Upper lobe of right lung (tissue), 1 donor: ENCODE measurements at regions not wholly inside any gene's neighbourhood (a gene's known extent, or its start where the extent isn't known, plus 50 kb on each side); places are given as distances from the start of the nearest gene placed in this dataset.

ENCODE experiments used
- ATAC-seq: fragments of 200-7000 bp; cut with Tn5 transposase; one replicate; pipeline ENCODE4 v1.9.1; 2020; ENCODE audit warnings: mild to moderate bottlenecking, moderate library complexity
- DNase-seq: peaks from one replicate; pipeline ENCODE4 v3.0.0-alpha.2; 2020
- H3K27ac ChIP-seq: fragments of 200-600 bp; one replicate; pipeline ENCODE4 v1.8.0; 2022
- H3K27me3 ChIP-seq: fragments of 200-600 bp; one replicate; pipeline ENCODE4 v1.8.0; 2022; ENCODE audit warnings: mild to moderate bottlenecking
- H3K36me3 ChIP-seq: fragments of 200-600 bp; one replicate; pipeline ENCODE4 v1.8.0; 2022
- H3K4me1 ChIP-seq: fragments of 200-600 bp; one replicate; pipeline ENCODE4 v1.8.0; 2022
- H3K4me3 ChIP-seq: fragments of 200-600 bp; one replicate; pipeline ENCODE4 v1.8.0; 2022; ENCODE audit warnings: mild to moderate bottlenecking
- H3K9me3 ChIP-seq: fragments of 200-600 bp; one replicate; pipeline ENCODE4 v1.8.0; 2022
- CTCF ChIP-seq: fragments of 200-600 bp; IDR thresholded peaks from one replicate; pipeline ENCODE4 v1.8.0; 2022; ENCODE audit warnings: antibody characterized with exemption
- intact Hi-C: fragments of 100-400 bp; cut with DNase I; formaldehyde crosslinking; loops from one replicate; pipeline ENCODE4 v1.11.0; 2022
- donor health status: DM: no; HTN: yes; CAD: no; lungs with severe emphysema.

- ATAC-seq (no peak), DNase-seq (no peak)
- Histone ChIP-seq H3K27ac (no peak overlapping the region), H3K36me3 (no peaks in the 10 kb centered on the region), H3K4me1 (no peaks in the 10 kb centered on the region), H3K27me3 (no peaks in the 10 kb centered on the region), H3K4me3 (no peak overlapping the region), H3K9me3 (no peaks in the 10 kb centered on the region)
- intact Hi-C loops, result no loop called here
- no peak for TF ChIP-seq CTCF
Observed at GRCh38 chr6:93701526-93701925, 282.2 kb upstream of the EPHA7 start.

- Histone ChIP-seq H3K27ac (no peak overlapping the region), H3K4me1 (no peaks in the 10 kb centered on the region), H3K27me3 (no peaks in the 10 kb centered on the region), H3K36me3 (no peaks in the 10 kb centered on the region), H3K4me3 (no peak overlapping the region), H3K9me3 (no peaks in the 10 kb centered on the region)
- DNase-seq (no peak), ATAC-seq (no peak)
- intact Hi-C loops, result no loop called here
- no peak for TF ChIP-seq CTCF
Observed at GRCh38 chr6:93685494-93685893, 266.1 kb upstream of the EPHA7 start.

- Histone ChIP-seq H3K27ac (no peak overlapping the region), H3K4me3 (no peak overlapping the region), H3K36me3 (no peaks in the 10 kb centered on the region), H3K9me3 (no peaks in the 10 kb centered on the region), H3K4me1 (no peaks in the 10 kb centered on the region), H3K27me3 (no peaks in the 10 kb centered on the region)
- intact Hi-C loops, result no loop called here
- TF ChIP-seq CTCF, result no peak
- no peak for DNase-seq
- no peak for ATAC-seq
Observed at GRCh38 chr6:93684339-93684738, 265.0 kb upstream of the EPHA7 start.

GRCh38 chr6:93679836-93680235 lies 260.5 kb upstream of the EPHA7 start:
- TF ChIP-seq CTCF, result no peak
- H3K27ac ChIP-seq, result no peak overlapping the region
- intact Hi-C loops, result no loop called here
- H3K9me3 ChIP-seq, result no peaks in the 10 kb centered on the region
- ATAC-seq (no peak), DNase-seq (no peak)
- H3K4me1 ChIP-seq, result no peaks in the 10 kb centered on the region
- no peaks in the 10 kb centered on the region for H3K27me3 ChIP-seq
- H3K36me3 ChIP-seq, result no peaks in the 10 kb centered on the region
- H3K4me3 ChIP-seq, result no peak overlapping the region

GRCh38 chr6:93678841-93679454 lies 259.6 kb upstream of the EPHA7 start:
- Histone ChIP-seq H3K27me3 (no peaks in the 10 kb centered on the region), H3K36me3 (no peaks in the 10 kb centered on the region), H3K4me1 (no peaks in the 10 kb centered on the region), H3K4me3 (no peak overlapping the region), H3K9me3 (no peaks in the 10 kb centered on the region), H3K27ac (no peak overlapping the region)
- ATAC-seq (no peak), DNase-seq (no peak)
- intact Hi-C loops, result no loop called here
- TF ChIP-seq CTCF, result no peak
